ENCODE measurements at regions not wholly inside any gene's neighbourhood (a gene's known extent, or its start where the extent isn't known, plus 50 kb on each side); places are given as distances from the start of the nearest gene placed in this dataset.

DNA sequence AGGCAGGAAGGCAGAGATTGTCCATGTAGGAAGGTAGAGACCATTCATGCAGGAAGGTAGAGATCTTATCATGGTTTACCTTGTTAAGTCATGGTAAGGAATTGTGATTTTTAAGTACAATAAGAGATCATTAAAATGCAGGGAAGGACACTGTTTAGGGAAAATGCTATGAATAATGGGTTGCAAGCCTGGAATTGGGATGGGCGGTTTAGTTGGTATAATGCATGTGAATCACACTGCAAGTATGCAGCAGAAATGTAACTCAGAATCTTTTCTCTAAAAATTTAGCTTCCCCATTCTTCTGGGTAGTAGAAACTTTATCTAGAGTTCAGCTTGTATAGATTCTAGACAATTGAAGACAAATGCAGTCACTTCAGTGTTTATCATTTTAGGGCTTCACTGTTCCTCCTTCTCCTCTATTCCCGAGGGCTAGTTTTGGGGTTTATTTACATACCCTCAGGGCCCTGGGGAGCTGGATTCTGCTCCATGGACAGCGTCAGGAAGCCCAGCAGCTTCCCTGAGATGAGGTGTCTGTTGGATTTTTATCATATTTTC, 212.0 kb downstream of the SREK1 start:
- Histone ChIP-seq H3K4me2 (ENCODE audit: low read length) (no peak overlapping the region), H3K9me3 (replicated peaks; ENCODE audit: low read length) (no peaks in the 10 kb centered on the region), H3K27me3 (ENCODE audit: control insufficient read depth, insufficient read depth, low read length) (peaks cover 5% of the 10 kb centered on the region), H3K4me1 (ENCODE audit: control insufficient read depth, insufficient read depth, low read length) (no peaks in the 10 kb centered on the region), H3K36me3 (ENCODE audit: insufficient read depth, low read length) (no peaks in the 10 kb centered on the region), H3K9ac (ENCODE audit: low read depth, low read length) (no peak overlapping the region), H3K4me3 (ENCODE audit: low read length) (no peak overlapping the region)

DNA sequence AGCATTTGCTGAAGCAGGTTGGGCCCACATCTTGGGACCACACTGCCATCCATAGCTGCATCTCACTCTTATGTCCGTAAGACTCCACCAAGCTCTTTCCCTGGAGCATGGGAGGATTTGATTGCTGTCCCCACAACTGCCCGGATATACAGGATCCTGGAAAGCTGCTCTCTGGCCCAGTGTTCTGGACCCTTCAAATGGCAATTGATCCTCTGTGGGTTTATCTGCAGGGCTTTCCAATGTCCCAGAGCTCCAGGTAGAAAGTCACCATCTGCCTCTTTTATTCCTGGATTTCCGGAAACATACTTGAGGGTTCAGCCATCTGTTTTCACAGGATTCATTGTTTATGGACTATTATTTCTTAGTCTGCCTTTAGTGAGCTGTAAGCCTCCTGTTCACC, 214.6 kb downstream of the SREK1 start:
- Histone ChIP-seq H3K4me3 (ENCODE audit: low read length) (no peak overlapping the region), H3K36me3 (ENCODE audit: insufficient read depth, low read length) (no peaks in the 10 kb centered on the region), H3K4me1 (ENCODE audit: control insufficient read depth, insufficient read depth, low read length) (no peaks in the 10 kb centered on the region), H3K9me3 (replicated peaks; ENCODE audit: low read length) (no peaks in the 10 kb centered on the region), H3K27me3 (ENCODE audit: control insufficient read depth, insufficient read depth, low read length) (peaks cover 16% of the 10 kb centered on the region), H3K9ac (ENCODE audit: low read depth, low read length) (no peak overlapping the region), H3K4me2 (ENCODE audit: low read length) (no peak overlapping the region)

DNA sequence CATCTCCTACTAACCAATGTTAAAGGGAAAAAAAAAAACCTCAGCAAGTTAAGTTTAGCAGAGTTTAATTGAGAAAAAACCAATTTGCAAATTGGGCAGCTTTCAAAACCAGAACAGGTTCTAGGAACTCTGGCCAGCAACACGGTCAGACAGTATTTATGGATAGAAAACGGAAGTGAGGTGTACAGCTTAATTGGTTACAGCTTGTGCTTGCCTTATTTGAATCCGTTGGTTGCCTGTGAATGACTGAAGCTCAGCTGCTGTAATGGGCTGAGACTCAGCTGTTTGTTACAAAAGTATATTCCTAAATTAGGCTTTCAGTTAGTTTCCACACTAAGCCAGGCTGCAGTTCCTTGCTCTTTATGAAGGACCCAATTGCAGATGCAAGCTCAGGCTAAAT, 217.0 kb downstream of the SREK1 start:
- Histone ChIP-seq H3K4me2 (ENCODE audit: low read length) (no peak overlapping the region), H3K9me3 (replicated peaks; ENCODE audit: low read length) (no peaks in the 10 kb centered on the region), H3K36me3 (ENCODE audit: insufficient read depth, low read length) (no peaks in the 10 kb centered on the region), H3K9ac (ENCODE audit: low read depth, low read length) (no peak overlapping the region), H3K4me1 (ENCODE audit: control insufficient read depth, insufficient read depth, low read length) (no peaks in the 10 kb centered on the region), H3K27me3 (ENCODE audit: control insufficient read depth, insufficient read depth, low read length) (peaks cover 18% of the 10 kb centered on the region), H3K4me3 (ENCODE audit: low read length) (no peak overlapping the region)

DNA sequence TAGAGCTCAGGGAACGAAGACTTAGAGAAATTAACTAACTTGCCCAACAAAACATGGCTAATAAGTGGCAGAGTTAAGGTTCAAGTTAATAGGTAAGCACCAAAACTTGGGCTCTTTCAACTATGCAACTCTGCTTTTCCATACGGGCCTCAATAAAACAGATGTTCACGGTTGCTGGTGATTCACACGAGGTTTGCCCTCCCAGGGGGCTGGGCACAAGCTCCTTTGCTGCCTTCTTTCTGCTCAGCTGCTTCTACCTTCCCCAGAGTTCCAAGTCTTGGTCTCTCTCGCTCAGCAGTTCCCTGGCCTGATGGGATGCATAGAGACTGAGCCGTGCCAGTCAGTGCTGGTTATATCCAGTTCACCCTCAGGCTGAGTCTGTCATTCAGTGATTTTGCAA, 217.9 kb downstream of the SREK1 start:
- no peaks in the 10 kb centered on the region for H3K4me1 ChIP-seq (ENCODE audit: control insufficient read depth, insufficient read depth, low read length)
- H3K9me3 ChIP-seq (replicated peaks; ENCODE audit: low read length): no peaks in the 10 kb centered on the region
- H3K9ac ChIP-seq (ENCODE audit: low read depth, low read length): no peak overlapping the region
- no peak overlapping the region for H3K4me3 ChIP-seq (ENCODE audit: low read length)
- no peak overlapping the region for H3K4me2 ChIP-seq (ENCODE audit: low read length)
- no peaks in the 10 kb centered on the region for H3K36me3 ChIP-seq (ENCODE audit: insufficient read depth, low read length)
- peaks cover 22% of the 10 kb centered on the region for H3K27me3 ChIP-seq (ENCODE audit: control insufficient read depth, insufficient read depth, low read length)

DNA sequence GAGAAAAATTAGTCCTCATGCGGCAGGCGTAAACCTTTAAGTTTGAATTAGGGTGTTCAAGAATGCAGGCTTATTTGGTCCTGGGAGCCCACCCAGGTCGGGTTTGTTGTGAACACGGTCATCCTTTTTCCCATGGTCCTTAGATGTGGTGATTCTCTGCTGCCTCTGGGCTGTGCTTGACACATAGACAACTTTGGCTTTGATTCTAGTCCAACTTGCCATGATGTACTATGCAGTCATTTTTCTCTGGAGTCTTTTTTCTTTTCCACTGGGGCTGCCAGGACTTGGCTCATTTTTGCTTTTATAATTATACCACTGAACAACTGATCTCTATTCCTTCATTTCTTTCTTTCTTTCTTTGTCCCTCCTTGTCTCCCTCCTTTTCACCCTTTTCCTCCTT, 218.6 kb downstream of the SREK1 start:
- no peak overlapping the region for H3K9ac ChIP-seq (ENCODE audit: low read depth, low read length)
- peaks cover 17% of the 10 kb centered on the region for H3K27me3 ChIP-seq (ENCODE audit: control insufficient read depth, insufficient read depth, low read length)
- H3K4me1 ChIP-seq (ENCODE audit: control insufficient read depth, insufficient read depth, low read length): no peaks in the 10 kb centered on the region
- H3K4me2 ChIP-seq (ENCODE audit: low read length): no peak overlapping the region
- H3K36me3 ChIP-seq (ENCODE audit: insufficient read depth, low read length): no peaks in the 10 kb centered on the region
- no peak overlapping the region for H3K4me3 ChIP-seq (ENCODE audit: low read length)
- no peaks in the 10 kb centered on the region for H3K9me3 ChIP-seq (replicated peaks; ENCODE audit: low read length)

DNA sequence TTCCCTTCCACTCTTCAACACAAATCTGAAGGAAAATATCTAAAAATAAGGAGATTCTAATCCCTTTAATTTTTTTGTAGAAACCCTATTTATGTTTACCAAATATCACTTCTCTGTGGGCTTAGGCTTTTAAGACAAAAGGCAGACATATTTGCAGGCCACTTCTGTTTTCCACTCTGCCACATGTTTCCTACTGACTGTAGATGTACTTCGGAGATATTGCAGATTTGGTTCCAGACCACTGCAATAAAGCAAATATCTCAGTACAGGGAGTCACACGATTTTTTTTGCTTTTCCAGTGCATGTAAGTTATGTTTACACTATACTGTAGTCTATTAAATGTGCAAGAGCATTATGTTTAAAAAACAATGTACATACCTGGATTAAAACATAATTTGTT, 219.0 kb downstream of the SREK1 start:
- no peaks in the 10 kb centered on the region for H3K9me3 ChIP-seq (replicated peaks; ENCODE audit: low read length)

DNA sequence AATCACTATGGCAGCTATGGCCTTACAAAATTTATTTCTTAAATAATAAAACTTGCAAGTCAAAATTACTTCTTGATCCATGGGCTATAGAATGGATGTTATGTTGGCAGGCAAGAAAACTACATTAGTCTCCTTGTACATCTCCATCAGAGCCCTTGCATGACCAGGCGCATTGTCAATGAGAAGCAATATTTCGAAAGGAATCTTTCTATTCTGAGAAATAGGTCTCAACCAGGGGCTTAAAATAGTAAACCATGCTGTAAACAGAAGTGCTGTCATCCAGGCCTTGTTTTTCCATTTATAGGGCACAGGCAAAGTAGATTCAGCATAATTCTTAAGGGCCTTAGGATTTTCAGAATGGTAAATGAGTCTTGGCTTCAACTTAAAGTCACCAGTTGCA, 220.1 kb downstream of the SREK1 start:
- Histone ChIP-seq H3K4me1 (ENCODE audit: control insufficient read depth, insufficient read depth, low read length) (no peaks in the 10 kb centered on the region), H3K4me2 (ENCODE audit: low read length) (no peak overlapping the region), H3K27me3 (ENCODE audit: control insufficient read depth, insufficient read depth, low read length) (peaks cover 17% of the 10 kb centered on the region), H3K36me3 (ENCODE audit: insufficient read depth, low read length) (no peaks in the 10 kb centered on the region), H3K4me3 (ENCODE audit: low read length) (no peak overlapping the region), H3K9me3 (replicated peaks; ENCODE audit: low read length) (no peaks in the 10 kb centered on the region), H3K9ac (ENCODE audit: low read depth, low read length) (no peak overlapping the region)

More for the DNA sequence above, 219.0 kb downstream of the SREK1 start:
- H3K4me2 ChIP-seq (ENCODE audit: low read length): no peak overlapping the region
- H3K4me1 ChIP-seq (ENCODE audit: control insufficient read depth, insufficient read depth, low read length): no peaks in the 10 kb centered on the region
- peaks cover 17% of the 10 kb centered on the region for H3K27me3 ChIP-seq (ENCODE audit: control insufficient read depth, insufficient read depth, low read length)
- no peaks in the 10 kb centered on the region for H3K36me3 ChIP-seq (ENCODE audit: insufficient read depth, low read length)
- H3K4me3 ChIP-seq (ENCODE audit: low read length): no peak overlapping the region
- H3K9ac ChIP-seq (ENCODE audit: low read depth, low read length): no peak overlapping the region

DNA sequence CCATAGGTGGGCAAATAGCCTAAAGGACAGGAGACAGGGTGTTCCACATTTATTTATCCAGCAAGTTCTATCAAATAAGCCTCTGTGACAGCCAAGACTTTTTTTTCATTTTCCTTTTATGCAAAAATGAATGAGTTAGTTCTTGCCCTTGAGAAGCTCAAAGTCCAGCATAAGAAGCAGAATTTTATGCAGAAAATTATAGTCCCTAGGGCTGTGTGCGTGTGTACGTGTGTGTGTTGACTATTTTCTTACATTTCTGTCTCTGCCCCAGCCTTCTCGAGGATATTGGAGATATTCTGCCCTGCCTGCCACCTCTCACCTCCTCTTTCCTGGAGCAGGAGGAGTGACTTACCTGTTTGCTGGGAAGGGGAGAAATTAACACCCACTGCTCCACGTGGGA, 221.9 kb downstream of the SREK1 start:
- Histone ChIP-seq H3K27me3 (ENCODE audit: control insufficient read depth, insufficient read depth, low read length) (peaks cover 17% of the 10 kb centered on the region), H3K4me1 (ENCODE audit: control insufficient read depth, insufficient read depth, low read length) (no peaks in the 10 kb centered on the region), H3K4me3 (ENCODE audit: low read length) (no peak overlapping the region), H3K9me3 (replicated peaks; ENCODE audit: low read length) (no peaks in the 10 kb centered on the region), H3K36me3 (ENCODE audit: insufficient read depth, low read length) (no peaks in the 10 kb centered on the region), H3K9ac (ENCODE audit: low read depth, low read length) (no peak overlapping the region), H3K4me2 (ENCODE audit: low read length) (no peak overlapping the region)

DNA sequence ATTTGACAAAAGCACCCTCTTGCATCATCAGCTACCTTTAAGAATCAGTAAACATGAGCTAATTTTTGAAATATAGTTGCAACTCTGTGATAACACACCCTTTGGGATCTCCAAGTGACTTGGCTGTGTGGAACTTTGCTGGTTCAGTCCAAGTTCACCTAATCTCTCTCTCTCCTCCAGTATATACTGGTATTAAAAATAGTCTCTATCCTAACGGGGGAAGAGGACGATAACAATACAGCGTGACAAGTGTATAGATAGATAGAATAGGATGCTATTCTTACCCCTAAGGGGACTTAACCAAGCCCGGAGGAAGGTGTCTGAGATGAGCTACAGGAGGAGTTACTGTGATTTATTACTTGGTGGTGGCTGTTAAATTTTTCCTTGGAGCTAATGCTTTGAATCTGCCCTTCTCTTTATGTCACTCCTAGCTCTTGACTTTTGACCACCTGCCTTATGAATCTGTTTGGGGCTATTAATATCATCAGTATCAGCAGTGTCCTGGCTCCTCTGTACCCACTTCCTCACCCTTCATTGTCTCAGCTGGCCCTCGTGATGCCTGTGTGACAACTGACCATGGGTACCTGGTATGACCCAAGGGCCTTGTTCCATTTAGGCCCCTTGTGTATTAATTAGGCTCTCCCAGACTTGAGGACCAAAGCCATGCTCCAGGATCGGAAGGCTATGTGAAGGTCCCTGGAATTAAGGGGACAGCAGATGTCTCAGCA, 223.9 kb downstream of the SREK1 start:
- Histone ChIP-seq H3K27me3 (ENCODE audit: control insufficient read depth, insufficient read depth, low read length) (peaks cover 14% of the 10 kb centered on the region), H3K9ac (ENCODE audit: low read depth, low read length) (no peak overlapping the region), H3K4me3 (ENCODE audit: low read length) (no peak overlapping the region), H3K9me3 (replicated peaks; ENCODE audit: low read length) (no peaks in the 10 kb centered on the region), H3K4me2 (ENCODE audit: low read length) (no peak overlapping the region), H3K4me1 (ENCODE audit: control insufficient read depth, insufficient read depth, low read length) (no peaks in the 10 kb centered on the region), H3K36me3 (ENCODE audit: insufficient read depth, low read length) (no peaks in the 10 kb centered on the region)

DNA sequence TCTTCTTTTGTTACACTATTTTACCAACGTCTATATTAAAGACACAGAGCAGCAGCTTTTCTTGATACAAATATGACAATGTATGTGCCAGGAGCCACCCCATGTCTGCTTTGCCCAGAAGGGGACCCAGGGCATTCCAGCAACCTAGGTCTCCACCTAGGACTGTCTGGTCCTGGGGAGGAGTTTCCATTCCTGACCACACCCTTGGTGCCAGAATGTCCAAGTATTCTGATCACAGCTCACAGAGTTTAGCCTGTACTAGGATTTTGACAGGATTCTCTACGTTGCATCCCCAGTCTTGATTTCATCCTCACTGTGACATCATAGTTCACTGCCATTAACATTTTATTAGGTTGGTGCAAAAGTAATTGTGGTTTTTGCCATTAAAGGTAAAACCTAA, 224.7 kb downstream of the SREK1 start:
- H3K4me3 ChIP-seq (ENCODE audit: low read length): no peak overlapping the region
- no peak overlapping the region for H3K9ac ChIP-seq (ENCODE audit: low read depth, low read length)
- no peaks in the 10 kb centered on the region for H3K9me3 ChIP-seq (replicated peaks; ENCODE audit: low read length)
- no peaks in the 10 kb centered on the region for H3K36me3 ChIP-seq (ENCODE audit: insufficient read depth, low read length)
- H3K27me3 ChIP-seq (ENCODE audit: control insufficient read depth, insufficient read depth, low read length): peaks cover 6% of the 10 kb centered on the region
- no peaks in the 10 kb centered on the region for H3K4me1 ChIP-seq (ENCODE audit: control insufficient read depth, insufficient read depth, low read length)
- no peak overlapping the region for H3K4me2 ChIP-seq (ENCODE audit: low read length)

DNA sequence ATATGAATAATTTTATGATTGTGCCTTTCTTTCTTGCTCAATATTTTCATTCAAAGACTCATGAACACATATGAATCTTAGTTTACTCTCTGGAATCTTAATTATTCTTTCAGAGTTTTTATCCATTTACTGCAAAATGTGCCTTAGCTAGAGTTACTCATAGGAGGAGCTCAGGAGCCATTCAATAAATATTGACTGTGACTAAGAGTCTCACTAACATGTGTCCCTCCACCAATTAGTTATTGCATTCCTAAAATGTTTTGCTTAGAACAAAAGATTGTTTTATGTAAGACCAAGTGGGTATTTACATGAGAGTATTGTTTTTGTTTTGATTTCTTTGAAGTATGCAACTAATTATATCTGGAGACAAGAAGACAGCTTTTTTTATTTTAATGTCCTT, 218.4 kb upstream of the MAST4 start:
- no peak overlapping the region for H3K4me3 ChIP-seq (ENCODE audit: low read length)
- no peak overlapping the region for H3K9ac ChIP-seq (ENCODE audit: low read depth, low read length)
- no peaks in the 10 kb centered on the region for H3K4me1 ChIP-seq (ENCODE audit: control insufficient read depth, insufficient read depth, low read length)
- no peak overlapping the region for H3K4me2 ChIP-seq (ENCODE audit: low read length)
- no peaks in the 10 kb centered on the region for H3K9me3 ChIP-seq (replicated peaks; ENCODE audit: low read length)
- H3K36me3 ChIP-seq (ENCODE audit: insufficient read depth, low read length): no peaks in the 10 kb centered on the region
- H3K27me3 ChIP-seq (ENCODE audit: control insufficient read depth, insufficient read depth, low read length): peaks cover 7% of the 10 kb centered on the region

DNA sequence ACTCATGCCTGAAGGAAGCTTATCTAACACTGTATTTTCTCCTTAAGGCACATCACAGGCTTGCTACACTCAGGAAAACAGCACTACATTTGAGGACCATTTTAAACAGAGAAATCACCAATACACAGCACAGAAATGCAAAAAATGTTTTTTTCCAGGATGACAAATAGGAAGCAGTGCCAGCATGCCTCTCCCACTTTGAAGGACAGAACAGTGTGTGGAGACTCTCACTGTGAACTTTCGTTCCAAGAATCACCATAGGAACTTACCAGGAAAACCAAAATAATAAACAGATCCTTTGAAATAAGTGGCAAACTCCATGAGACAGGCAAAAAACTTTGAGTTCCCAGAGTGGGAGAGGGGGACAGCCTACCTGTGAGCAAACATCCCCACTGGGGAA, 217.8 kb upstream of the MAST4 start:
- Histone ChIP-seq H3K9me3 (replicated peaks; ENCODE audit: low read length) (no peaks in the 10 kb centered on the region), H3K4me2 (ENCODE audit: low read length) (no peak overlapping the region), H3K36me3 (ENCODE audit: insufficient read depth, low read length) (no peaks in the 10 kb centered on the region), H3K9ac (ENCODE audit: low read depth, low read length) (no peak overlapping the region), H3K27me3 (ENCODE audit: control insufficient read depth, insufficient read depth, low read length) (peaks cover 7% of the 10 kb centered on the region), H3K4me3 (ENCODE audit: low read length) (no peak overlapping the region), H3K4me1 (ENCODE audit: control insufficient read depth, insufficient read depth, low read length) (no peaks in the 10 kb centered on the region)

All from skeletal muscle satellite cell (primary cell).